ENCODE measurements at regions not wholly inside any gene's neighbourhood (a gene's known extent, or its start where the extent isn't known, plus 50 kb on each side); places are given as distances from the start of the nearest gene placed in this dataset.

GRCh38 chr3:118098827-118099226 lies 935.8 kb downstream of the IGSF11 start:
- Mint-ChIP-seq H3K36me3 (ENCODE audit: low read depth) (peaks cover 18% of the 10 kb centered on the region; the same call in 2 of the 3 replicates), H3K9me3 (peaks cover 21% of the 10 kb centered on the region), H3K27ac (no peak overlapping the region), H3K27me3 (ENCODE audit: insufficient read depth, low read depth, poor library complexity) (no peaks in the 10 kb centered on the region), H3K4me3 (no peak overlapping the region), H3K4me1 (no peaks in the 10 kb centered on the region)
- H3K4me1 ChIP-seq (ENCODE audit: insufficient read depth) = no peaks in the 10 kb centered on the region
- no peak overlapping the region for H3K4me3 ChIP-seq
- no peak overlapping the region for H3K4me2 ChIP-seq
- H2AFZ ChIP-seq = no peak overlapping the region
- TF ChIP-seq CREB1 (CRISPR knock-in tag; IDR thresholded peaks at IDR 0.05; ENCODE audit: low read depth) = no peak
- no peaks in the 10 kb centered on the region for H3K36me3 ChIP-seq (ENCODE audit: insufficient read depth)
- ATAC-seq = no peak
- no peaks in the 10 kb centered on the region for H3K79me2 ChIP-seq (replicated peaks; ENCODE audit: insufficient read depth)
- H3K27me3 ChIP-seq (ENCODE audit: insufficient read depth) = no peaks in the 10 kb centered on the region
- H3K9me2 ChIP-seq (ENCODE audit: insufficient read depth) = no peaks in the 10 kb centered on the region
- no peak overlapping the region for H3K27ac ChIP-seq (ENCODE audit: low read depth)
- H4K20me1 ChIP-seq (replicated peaks; ENCODE audit: insufficient read depth) = 0 out of 2 replicates have a peak, but pooled peaks cover under 1% of the 10 kb centered on the region
- H3F3A ChIP-seq (replicated peaks; ENCODE audit: low read depth) = no peaks in the 10 kb centered on the region
- no peak for DNase-seq (ENCODE audit: low spot score)

GRCh38 chr3:118101891-118102290 lies 932.8 kb downstream of the IGSF11 start:
- H3K27ac Mint-ChIP-seq = no peak overlapping the region
- H3K9me3 Mint-ChIP-seq = no peaks in the 10 kb centered on the region
- no peaks in the 10 kb centered on the region for H3K36me3 Mint-ChIP-seq (ENCODE audit: low read depth)
- ATAC-seq (no peak), DNase-seq (ENCODE audit: low spot score) (no peak)
- no peak for TF ChIP-seq CREB1 (CRISPR knock-in tag; IDR thresholded peaks at IDR 0.05; ENCODE audit: low read depth)
- Histone ChIP-seq H2AFZ (peak overlapping the region; percentile 15; the same call in 1 of the 2 replicates), H3K4me1 (ENCODE audit: insufficient read depth) (no peaks in the 10 kb centered on the region), H4K20me1 (replicated peaks; ENCODE audit: insufficient read depth) (0 out of 2 replicates have a peak, but pooled peaks cover 3% of the 10 kb centered on the region), H3K27me3 (ENCODE audit: insufficient read depth) (no peaks in the 10 kb centered on the region), H3K9me2 (ENCODE audit: insufficient read depth) (no peaks in the 10 kb centered on the region), H3K27ac (ENCODE audit: low read depth) (no peak overlapping the region), H3K79me2 (replicated peaks; ENCODE audit: insufficient read depth) (no peaks in the 10 kb centered on the region), H3K36me3 (ENCODE audit: insufficient read depth) (no peaks in the 10 kb centered on the region), H3F3A (replicated peaks; ENCODE audit: low read depth) (no peaks in the 10 kb centered on the region), H3K4me2 (no peak overlapping the region), H3K4me3 (no peak overlapping the region)
- H3K27me3 Mint-ChIP-seq (ENCODE audit: insufficient read depth, low read depth, poor library complexity) = no peaks in the 10 kb centered on the region
- H3K4me3 Mint-ChIP-seq = no peak overlapping the region
- H3K4me1 Mint-ChIP-seq = no peaks in the 10 kb centered on the region

- no peaks in the 10 kb centered on the region for H3K27me3 ChIP-seq (ENCODE audit: insufficient read depth)
- no peaks in the 10 kb centered on the region for H3F3A ChIP-seq (replicated peaks; ENCODE audit: low read depth)
- Mint-ChIP-seq H3K36me3 (ENCODE audit: low read depth) (no peaks in the 10 kb centered on the region), H3K4me1 (no peaks in the 10 kb centered on the region), H3K27ac (no peak overlapping the region), H3K4me3 (no peak overlapping the region), H3K27me3 (ENCODE audit: insufficient read depth, low read depth, poor library complexity) (no peaks in the 10 kb centered on the region), H3K9me3 (no peaks in the 10 kb centered on the region)
- no peak overlapping the region for H2AFZ ChIP-seq
- H4K20me1 ChIP-seq (replicated peaks; ENCODE audit: insufficient read depth) = 0 out of 2 replicates have a peak, but pooled peaks cover 3% of the 10 kb centered on the region
- no peaks in the 10 kb centered on the region for H3K79me2 ChIP-seq (replicated peaks; ENCODE audit: insufficient read depth)
- TF ChIP-seq ZNF331 (CRISPR knock-in tag; IDR thresholded peaks at IDR 0.05; ENCODE audit: low read depth) (no peak), POLR2AphosphoS5 (IDR thresholded peaks at IDR 0.05; ENCODE audit: low read depth) (no peak), CTCF (conservative IDR thresholded peaks at IDR 0.05; ENCODE audit: low read depth in 2 of 2) (no peak), EZH2 (IDR thresholded peaks at IDR 0.05; ENCODE audit: low read depth, unreplicated experiment) (no peak), ZNF462 (CRISPR knock-in tag; IDR thresholded peaks at IDR 0.05) (no peak)
- H3K4me3 ChIP-seq = no peak overlapping the region
- H3K4me2 ChIP-seq = no peak overlapping the region
- H3K36me3 ChIP-seq (ENCODE audit: insufficient read depth) = no peaks in the 10 kb centered on the region
- ATAC-seq (no peak), DNase-seq (ENCODE audit: low spot score) (no peak)
- no peaks in the 10 kb centered on the region; the same call in 1 of the 2 replicates for H3K4me1 ChIP-seq (ENCODE audit: insufficient read depth)
- no peaks in the 10 kb centered on the region for H3K9me2 ChIP-seq (ENCODE audit: insufficient read depth)
- no peak overlapping the region for H3K27ac ChIP-seq (ENCODE audit: low read depth)
Observed at GRCh38 chr3:118102737-118103136, 931.9 kb downstream of the IGSF11 start.

Data from GM23338 (cell line).